H9 (cell line): ENCODE measurements at regions not wholly inside any gene's neighbourhood (a gene's known extent, or its start where the extent isn't known, plus 50 kb on each side); places are given as distances from the start of the nearest gene placed in this dataset.

Experiments used
- DNase-seq: peaks from one replicate; pipeline ENCODE4 v3.0.0-alpha.2; 2017
- H2AFZ ChIP-seq: one replicate; pipeline ENCODE4 v1.6.1; 2013; ENCODE audit warnings: mild to moderate bottlenecking, low read length, control low read depth, moderate library complexity
- H2AK5ac ChIP-seq: 2 replicates; pipeline ENCODE4 v1.6.1; 2013; ENCODE audit warnings: low read length, control low read depth, mixed read lengths; ENCODE audit not compliant: insufficient read length
- H2BK120ac ChIP-seq: one replicate; pipeline ENCODE4 v1.6.1; 2013; ENCODE audit warnings: low read depth, mild to moderate bottlenecking, low read length, control low read depth, inconsistent platforms; ENCODE audit not compliant: poor library complexity, severe bottlenecking
- H2BK12ac ChIP-seq: 2 replicates; pipeline ENCODE4 v1.6.1; 2013; ENCODE audit warnings: low read length, control low read depth, mixed read lengths, low read depth; ENCODE audit not compliant: insufficient read length
- H2BK15ac ChIP-seq: 2 replicates; pipeline ENCODE4 v1.6.1; 2013; ENCODE audit warnings: low read depth, low read length, control low read depth
- H2BK20ac ChIP-seq: one replicate; pipeline ENCODE4 v1.6.1; 2013; ENCODE audit warnings: low read depth, mild to moderate bottlenecking, low read length, control low read depth, inconsistent platforms; ENCODE audit not compliant: poor library complexity, severe bottlenecking
- H2BK5ac ChIP-seq: 2 replicates; pipeline ENCODE4 v1.6.1; 2013; ENCODE audit warnings: low read length, control low read depth, mixed read lengths; ENCODE audit not compliant: insufficient read length
- H3K14ac ChIP-seq: 2 replicates; pipeline ENCODE4 v1.6.1; 2013; ENCODE audit warnings: low read length, control low read depth; ENCODE audit not compliant: insufficient read depth
- H3K18ac ChIP-seq: 2 replicates; pipeline ENCODE4 v1.6.1; 2013; ENCODE audit warnings: low read depth, mild to moderate bottlenecking, mixed read lengths, low read length, control low read depth; ENCODE audit not compliant: insufficient read length
- H3K23ac ChIP-seq: 2 replicates; pipeline ENCODE4 v1.6.1; 2013; ENCODE audit warnings: low read length, control low read depth, mixed read lengths, low read depth; ENCODE audit not compliant: insufficient read length
- H3K23me2 ChIP-seq: 2 replicates; pipeline ENCODE4 v1.6.1; 2013; ENCODE audit warnings: low read depth, mild to moderate bottlenecking, mixed read lengths, low read length, control low read depth; ENCODE audit not compliant: insufficient read length, poor library complexity, severe bottlenecking
- H3K27ac ChIP-seq: 2 replicates; pipeline ENCODE4 v1.5.1; 2013; ENCODE audit warnings: low read length, control low read depth, mixed read lengths, low read depth; ENCODE audit not compliant: insufficient read length
- H3K27me3 ChIP-seq: 2 replicates; pipeline ENCODE4 v1.6.1; 2013; ENCODE audit warnings: low read length, control low read depth, inconsistent platforms; ENCODE audit not compliant: insufficient read depth
- H3K4ac ChIP-seq: 2 replicates; pipeline ENCODE4 v1.6.1; 2013; ENCODE audit warnings: low read depth, mild to moderate bottlenecking, control low read depth, inconsistent platforms, low read length, moderate library complexity
- H3K4me1 ChIP-seq: 2 replicates; pipeline ENCODE4 v1.6.1; 2013; ENCODE audit warnings: low read length, control low read depth, inconsistent platforms; ENCODE audit not compliant: insufficient read depth
- H3K4me2 ChIP-seq: 2 replicates; pipeline ENCODE4 v1.6.1; 2013; ENCODE audit warnings: low read length, control low read depth, mixed read lengths; ENCODE audit not compliant: insufficient read length, insufficient read depth
- H3K56ac ChIP-seq: 2 replicates; pipeline ENCODE4 v1.6.1; 2013; ENCODE audit warnings: low read depth, mild to moderate bottlenecking, mixed read lengths, low read length, control low read depth; ENCODE audit not compliant: insufficient read length
- H3K79me1 ChIP-seq: 2 replicates; pipeline ENCODE4 v1.6.1; 2013; ENCODE audit warnings: low read depth, mild to moderate bottlenecking, moderate library complexity, low read length, control low read depth, inconsistent platforms; ENCODE audit not compliant: insufficient read depth, poor library complexity, severe bottlenecking
- H3K79me2 ChIP-seq: 2 replicates; pipeline ENCODE4 v1.6.1; 2013; ENCODE audit warnings: low read length, control low read depth, inconsistent platforms; ENCODE audit not compliant: insufficient read depth
- H3K9ac ChIP-seq: 2 replicates; pipeline ENCODE4 v1.6.1; 2013; ENCODE audit warnings: low read length, control low read depth, mixed read lengths; ENCODE audit not compliant: insufficient read length; ENCODE audit errors: extremely low read depth
- H3K9me3 ChIP-seq: one replicate; pipeline ENCODE4 v1.6.1; 2013; ENCODE audit warnings: low read depth, low read length, inconsistent platforms; ENCODE audit not compliant: control insufficient read depth
- H3T11ph ChIP-seq: one replicate; pipeline ENCODE4 v1.6.1; 2013; ENCODE audit warnings: mild to moderate bottlenecking, low read length, control low read depth, inconsistent platforms
- H4K20me1 ChIP-seq: one replicate; pipeline ENCODE4 v1.6.1; 2013; ENCODE audit not compliant: control insufficient read depth, insufficient read length, insufficient read depth
- H4K5ac ChIP-seq: 2 replicates; pipeline ENCODE4 v1.6.1; 2013; ENCODE audit warnings: low read depth, mild to moderate bottlenecking, mixed read lengths, low read length, control low read depth; ENCODE audit not compliant: insufficient read length
- H4K8ac ChIP-seq: replicated peaks from 2 replicates; pipeline ENCODE4 v1.6.1; 2013; ENCODE audit warnings: low read length, control low read depth, mixed read lengths, low read depth; ENCODE audit not compliant: insufficient read length
- H4K91ac ChIP-seq: 2 replicates; pipeline ENCODE4 v1.6.1; 2013; ENCODE audit warnings: low read depth, mild to moderate bottlenecking, moderate library complexity, mixed read lengths, low read length, control low read depth; ENCODE audit not compliant: insufficient read length
- H3K27ac Mint-ChIP-seq, 3 experiments: 2 replicates in 2 of 3; 3 replicates in 1 of 3; pipeline ENCODE4 v1.8.0; 2020 to 2021; ENCODE audit warnings: mixed read lengths in 3 of 3, mild to moderate bottlenecking in 1 of 3, moderate library complexity in 1 of 3
- H3K27me3 Mint-ChIP-seq: 2 replicates; pipeline ENCODE4 v1.8.0; 2021; ENCODE audit warnings: low read depth, mild to moderate bottlenecking, moderate library complexity, mixed read lengths
- H3K36me3 Mint-ChIP-seq, 3 experiments: 2 replicates in 2 of 3; 3 replicates in 1 of 3; pipeline ENCODE4 v1.8.0; 2020 to 2021; ENCODE audit warnings: low read depth in 3 of 3, mixed read lengths in 3 of 3; ENCODE audit not compliant: insufficient read depth in 1 of 3
- H3K4me1 Mint-ChIP-seq, 2 experiments: 2 replicates each; pipeline ENCODE4 v1.8.0; 2020; ENCODE audit warnings: mixed read lengths in 2 of 2
- H3K4me3 Mint-ChIP-seq, 2 experiments: 2 replicates in 1 of 2; 3 replicates in 1 of 2; pipeline ENCODE4 v1.8.0; 2020 to 2021; ENCODE audit warnings: mild to moderate bottlenecking in 2 of 2, mixed read lengths in 2 of 2, moderate library complexity in 1 of 2
- H3K9me3 Mint-ChIP-seq, 2 experiments: 2 replicates in 1 of 2; 3 replicates in 1 of 2; pipeline ENCODE4 v1.8.0; 2020; ENCODE audit warnings: mild to moderate bottlenecking in 2 of 2, mixed read lengths in 2 of 2, moderate library complexity in 1 of 2
- CTCF ChIP-seq: fragments of 200-600 bp; sonication (generic); conservative IDR thresholded peaks from 3 replicates; pipeline ENCODE4 v1.8.0; 2021; ENCODE audit warnings: antibody characterized with exemption, mild to moderate bottlenecking

DNA sequence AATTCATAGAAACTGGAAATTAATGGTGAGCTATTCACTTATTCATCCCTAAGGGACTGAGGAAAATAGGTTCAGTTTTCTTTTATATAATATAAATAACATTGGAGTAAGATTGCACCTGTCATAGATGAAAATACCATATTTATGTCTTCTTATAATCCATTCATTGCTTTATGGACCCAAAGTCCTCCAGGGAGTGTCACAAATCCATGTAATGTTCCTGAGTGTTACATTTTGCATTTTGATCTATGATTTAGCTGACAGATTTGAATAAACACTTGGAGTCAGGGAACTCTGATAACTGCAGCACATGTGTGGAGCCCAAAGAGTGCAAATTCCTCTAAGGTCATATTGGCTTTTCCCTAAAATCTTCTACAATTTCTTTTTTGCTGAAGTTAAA is 484.3 kb downstream of the MDFIC start:
- H2BK20ac ChIP-seq, result no peak overlapping the region
- H3K9ac ChIP-seq, result no peak overlapping the region
- TF ChIP-seq CTCF, result no peak
- H3K4ac ChIP-seq, result no peak overlapping the region
- no peaks in the 10 kb centered on the region for H3K23me2 ChIP-seq
- no peak overlapping the region for H3K56ac ChIP-seq
- H2BK120ac ChIP-seq, result no peak overlapping the region
- no peak overlapping the region for H3K4me2 ChIP-seq
- Mint-ChIP-seq H3K9me3 (peaks cover 2 to 6% of the 10 kb centered on the region in 2 experiments; a peak in 2 of 5 replicates), H3K4me3 (no peak overlapping the region), H3K27ac (no peak overlapping the region), H3K27me3 (no peaks in the 10 kb centered on the region), H3K36me3 (peaks cover 0 to 2% (median 0%) of the 10 kb centered on the region in 3 experiments; a peak in 2 of 7 replicates), H3K4me1 (peaks cover 2 to 3% of the 10 kb centered on the region in 2 experiments; a peak in 3 of 4 replicates)
- H2BK15ac ChIP-seq, result no peak overlapping the region
- H2BK5ac ChIP-seq, result no peak overlapping the region
- H2BK12ac ChIP-seq, result no peak overlapping the region
- H3T11ph ChIP-seq, result no peak overlapping the region
- no peak overlapping the region for H4K5ac ChIP-seq
- H3K79me1 ChIP-seq, result no peaks in the 10 kb centered on the region
- no peak overlapping the region for H3K23ac ChIP-seq
- H3K27ac ChIP-seq, result no peak overlapping the region
- no peak overlapping the region for H3K18ac ChIP-seq
- H4K20me1 ChIP-seq, result no peaks in the 10 kb centered on the region
- no peak overlapping the region for H4K91ac ChIP-seq
- no peaks in the 10 kb centered on the region for H3K27me3 ChIP-seq
- no peak for DNase-seq
- peaks cover 5% of the 10 kb centered on the region; the same call in 1 of the 2 replicates for H3K4me1 ChIP-seq
- H2AK5ac ChIP-seq, result no peak overlapping the region
- no peak overlapping the region for H2AFZ ChIP-seq
- no peak overlapping the region for H4K8ac ChIP-seq
- H3K14ac ChIP-seq, result no peak overlapping the region
- no peaks in the 10 kb centered on the region for H3K9me3 ChIP-seq
- no peaks in the 10 kb centered on the region for H3K79me2 ChIP-seq
